Uterus (tissue), 2 donors: ENCODE measurements at regions not wholly inside any gene's neighbourhood (a gene's known extent, or its start where the extent isn't known, plus 50 kb on each side); places are given as distances from the start of the nearest gene placed in this dataset.

Experiments
- CTCF ChIP-seq, 4 experiments: fragments of 200-600 bp in 2 of 4; fragments of 450-650 bp in 2 of 4; sonication (generic) in 2 of 4; IDR thresholded peaks; one replicate each; pipeline ENCODE4 v1.5.1; 2016 to 2019; ENCODE audit warnings: antibody characterized with exemption in 4 of 4, mild to moderate bottlenecking in 2 of 4, moderate library complexity in 1 of 4
- POLR2A ChIP-seq, 2 donors: fragments of 450-650 bp; IDR thresholded peaks; one replicate each; pipeline ENCODE4 v1.6.1; 2016; ENCODE audit warnings: antibody characterized with exemption in 2 of 2, mild to moderate bottlenecking in 1 of 2, moderate library complexity in 1 of 2

GRCh38 chr14:85236296-85236695 lies 293.6 kb upstream of the FLRT2 start:
- TF ChIP-seq CTCF (IDR thresholded peaks at IDR 0.05) (no peak), POLR2A (IDR thresholded peaks at IDR 0.05) (no peak)
